GM23338 (cell line): ENCODE measurements at regions not wholly inside any gene's neighbourhood (a gene's known extent, or its start where the extent isn't known, plus 50 kb on each side); places are given as distances from the start of the nearest gene placed in this dataset.
A peak's percentile ranks its signal among the peaks of the same experiment; 100 is the strongest.

Experiments used
- ATAC-seq: fragments of 200-7000 bp; cut with Tn5 transposase; 3 replicates; pipeline ENCODE4 v1.9.1; 2020
- DNase-seq: peaks from one replicate; pipeline ENCODE4 v3.0.0-alpha.2; 2015; ENCODE audit warnings: low spot score
- H2AFZ ChIP-seq: fragments of 200-600 bp; sonication (generic); 2 replicates; pipeline ENCODE4 v1.8.0; 2016; ENCODE audit warnings: antibody characterized with exemption, mild to moderate bottlenecking, moderate library complexity
- H3F3A ChIP-seq: fragments of 200-600 bp; sonication (generic); replicated peaks from 2 replicates; pipeline ENCODE4 v1.8.0; 2017; ENCODE audit warnings: antibody characterized with exemption, mixed run types, low read depth
- H3K27ac ChIP-seq: fragments of 200-600 bp; sonication (generic); 2 replicates; pipeline ENCODE4 v1.6.1; 2016; ENCODE audit warnings: low read depth
- H3K27me3 ChIP-seq: fragments of 200-600 bp; sonication (generic); 2 replicates; pipeline ENCODE4 v1.8.0; 2016; ENCODE audit warnings: mild to moderate bottlenecking, mixed run types, moderate library complexity; ENCODE audit not compliant: insufficient read depth
- H3K36me3 ChIP-seq: fragments of 200-600 bp; sonication (generic); 2 replicates; pipeline ENCODE4 v1.8.0; 2016; ENCODE audit warnings: mild to moderate bottlenecking; ENCODE audit not compliant: insufficient read depth
- H3K4me1 ChIP-seq: fragments of 200-600 bp; sonication (generic); 2 replicates; pipeline ENCODE4 v1.8.0; 2016; ENCODE audit warnings: mild to moderate bottlenecking, moderate library complexity; ENCODE audit not compliant: insufficient read depth
- H3K4me2 ChIP-seq: fragments of 200-600 bp; sonication (generic); 2 replicates; pipeline ENCODE4 v1.7.1; 2017; ENCODE audit warnings: mixed run types
- H3K4me3 ChIP-seq: fragments of 200-600 bp; sonication (generic); 2 replicates; pipeline ENCODE4 v1.6.1; 2016; ENCODE audit warnings: mixed run types
- H3K79me2 ChIP-seq: fragments of 200-600 bp; sonication (generic); replicated peaks from 2 replicates; pipeline ENCODE4 v1.8.0; 2017; ENCODE audit warnings: mild to moderate bottlenecking; ENCODE audit not compliant: insufficient read depth
- H3K9me2 ChIP-seq: fragments of 200-600 bp; sonication (generic); 2 replicates; pipeline ENCODE4 v1.8.0; 2017; ENCODE audit not compliant: insufficient read depth
- H4K20me1 ChIP-seq: fragments of 200-600 bp; sonication (generic); replicated peaks from 2 replicates; pipeline ENCODE4 v1.8.0; 2017; ENCODE audit warnings: mild to moderate bottlenecking; ENCODE audit not compliant: insufficient read depth
- H3K27ac Mint-ChIP-seq: 2 replicates; pipeline ENCODE4 v1.8.0; 2020; ENCODE audit warnings: inconsistent platforms, mild to moderate bottlenecking, moderate library complexity, mixed read lengths
- H3K27me3 Mint-ChIP-seq: 3 replicates; pipeline ENCODE4 v1.8.0; 2022; ENCODE audit warnings: low read depth, mild to moderate bottlenecking, moderate library complexity, mixed read lengths, inconsistent platforms; ENCODE audit not compliant: insufficient read depth, poor library complexity
- H3K36me3 Mint-ChIP-seq: 3 replicates; pipeline ENCODE4 v1.8.0; 2021; ENCODE audit warnings: low read depth, mild to moderate bottlenecking, inconsistent platforms, moderate library complexity, mixed read lengths
- H3K4me1 Mint-ChIP-seq: 3 replicates; pipeline ENCODE4 v1.8.0; 2020; ENCODE audit warnings: mild to moderate bottlenecking, inconsistent platforms, mixed read lengths
- H3K4me3 Mint-ChIP-seq: 3 replicates; pipeline ENCODE4 v1.8.0; 2021; ENCODE audit warnings: moderate library complexity, mild to moderate bottlenecking, inconsistent platforms, mixed read lengths
- H3K9me3 Mint-ChIP-seq: 3 replicates; pipeline ENCODE4 v1.8.0; 2020; ENCODE audit warnings: moderate library complexity, mild to moderate bottlenecking, inconsistent platforms, mixed read lengths
- CREB1 ChIP-seq: fragments of 250-450 bp; sonication (Bioruptor Pico); IDR thresholded peaks from 2 replicates; pipeline ENCODE4 v1.5.0; 2020; ENCODE audit warnings: low read depth, mild to moderate bottlenecking, moderate library complexity
- EZH2 ChIP-seq: fragments of 200-600 bp; sonication (generic); IDR thresholded peaks from one replicate; pipeline ENCODE4 v1.8.0; 2017; ENCODE audit warnings: antibody characterized with exemption, mild to moderate bottlenecking, low read depth; ENCODE audit not compliant: unreplicated experiment
- EZH2phosphoT487 ChIP-seq: fragments of 200-600 bp; sonication (generic); IDR thresholded peaks from one replicate; pipeline ENCODE4 v1.8.1; 2018; ENCODE audit warnings: antibody characterized with exemption; ENCODE audit not compliant: unreplicated experiment
- JUNB ChIP-seq: IDR thresholded peaks from one replicate; pipeline ENCODE4 v1.6.1; 2016; ENCODE audit warnings: antibody characterized with exemption; ENCODE audit not compliant: unreplicated experiment
- NANOG ChIP-seq: IDR thresholded peaks from 2 replicates; pipeline ENCODE4 v1.6.1; 2016; ENCODE audit warnings: antibody characterized with exemption, borderline replicate concordance
- POLR2AphosphoS5 ChIP-seq: IDR thresholded peaks from 2 replicates; pipeline ENCODE4 v1.6.1; 2016; ENCODE audit warnings: antibody characterized with exemption, low read depth
- STAT1 ChIP-seq: IDR thresholded peaks from one replicate; pipeline ENCODE4 v1.6.1; 2016; ENCODE audit warnings: antibody characterized with exemption; ENCODE audit not compliant: unreplicated experiment
- ZNF114 ChIP-seq: fragments of 250-450 bp; sonication (Bioruptor Pico); IDR thresholded peaks from 2 replicates; pipeline ENCODE4 v1.5.0; 2020; ENCODE audit warnings: mild to moderate bottlenecking, moderate library complexity
- ZNF331 ChIP-seq: fragments of 250-450 bp; sonication (Bioruptor Pico); IDR thresholded peaks from 2 replicates; pipeline ENCODE4 v1.5.0; 2020; ENCODE audit warnings: low read depth, mild to moderate bottlenecking, moderate library complexity
- TF ChIP-seq, protein P1 (sequence below): IDR thresholded peaks from 2 replicates; pipeline ENCODE4 v1.6.1; 2016; ENCODE audit warnings: antibody characterized with exemption
- TF ChIP-seq, protein P2 (sequence below): IDR thresholded peaks from one replicate; pipeline ENCODE4 v1.6.1; 2018; ENCODE audit warnings: antibody characterized with exemption; ENCODE audit not compliant: unreplicated experiment
- TF ChIP-seq, protein P3 (sequence below), 2 experiments: fragments of 200-600 bp in 1 of 2; sonication (generic) in 1 of 2; conservative IDR thresholded peaks; 2 replicates each; pipeline versions ENCODE4 v1.5.1 to v1.6.1; 2016 to 2017; ENCODE audit warnings: antibody characterized with exemption in 2 of 2, low read depth in 2 of 2, mild to moderate bottlenecking in 2 of 2, moderate library complexity in 1 of 2
- TF ChIP-seq, protein P4 (sequence below): fragments of 250-450 bp; sonication (Bioruptor Pico); IDR thresholded peaks from 2 replicates; pipeline ENCODE4 v1.5.0; 2020; ENCODE audit warnings: mild to moderate bottlenecking, moderate library complexity

DNA sequence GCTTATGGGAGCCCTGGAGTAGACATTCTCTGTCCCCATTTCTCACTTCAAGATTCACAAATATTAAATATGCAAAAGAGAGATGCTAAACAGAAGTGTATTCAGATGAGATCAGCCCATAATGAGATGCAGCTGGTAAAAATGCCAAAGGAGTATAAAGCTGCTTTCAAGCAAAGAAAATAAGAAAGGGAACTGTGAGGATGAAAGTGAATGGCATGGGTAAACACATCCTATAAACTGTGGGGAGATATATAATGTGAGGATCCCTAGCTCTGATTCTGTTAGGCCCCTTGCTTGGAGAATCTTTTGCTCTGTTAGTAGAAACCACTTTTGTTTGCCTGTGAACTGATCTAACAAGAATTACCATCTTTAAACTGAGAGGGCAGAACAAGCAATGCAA lies 396.6 kb downstream of the SOX2 start:
- Mint-ChIP-seq H3K4me3 (no peak overlapping the region), H3K27ac (no peak overlapping the region), H3K9me3 (no peaks in the 10 kb centered on the region; the same call in 1 of the 3 replicates), H3K4me1 (no peaks in the 10 kb centered on the region), H3K27me3 (no peaks in the 10 kb centered on the region), H3K36me3 (no peaks in the 10 kb centered on the region)
- Histone ChIP-seq H3K79me2 (no peaks in the 10 kb centered on the region), H3K4me3 (no peak overlapping the region), H4K20me1 (no peaks in the 10 kb centered on the region), H3F3A (no peaks in the 10 kb centered on the region), H2AFZ (0 out of 2 replicates have a peak overlapping the region, but pooled peaks have one; percentile 54), H3K4me2 (no peak overlapping the region), H3K36me3 (no peaks in the 10 kb centered on the region), H3K27me3 (no peaks in the 10 kb centered on the region), H3K27ac (no peak overlapping the region), H3K9me2 (peaks cover 10% of the 10 kb centered on the region), H3K4me1 (no peaks in the 10 kb centered on the region)
- no peak for DNase-seq
- TF ChIP-seq, protein P1, sequence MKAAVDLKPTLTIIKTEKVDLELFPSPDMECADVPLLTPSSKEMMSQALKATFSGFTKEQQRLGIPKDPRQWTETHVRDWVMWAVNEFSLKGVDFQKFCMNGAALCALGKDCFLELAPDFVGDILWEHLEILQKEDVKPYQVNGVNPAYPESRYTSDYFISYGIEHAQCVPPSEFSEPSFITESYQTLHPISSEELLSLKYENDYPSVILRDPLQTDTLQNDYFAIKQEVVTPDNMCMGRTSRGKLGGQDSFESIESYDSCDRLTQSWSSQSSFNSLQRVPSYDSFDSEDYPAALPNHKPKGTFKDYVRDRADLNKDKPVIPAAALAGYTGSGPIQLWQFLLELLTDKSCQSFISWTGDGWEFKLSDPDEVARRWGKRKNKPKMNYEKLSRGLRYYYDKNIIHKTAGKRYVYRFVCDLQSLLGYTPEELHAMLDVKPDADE, result no peak
- TF ChIP-seq, protein P2, sequence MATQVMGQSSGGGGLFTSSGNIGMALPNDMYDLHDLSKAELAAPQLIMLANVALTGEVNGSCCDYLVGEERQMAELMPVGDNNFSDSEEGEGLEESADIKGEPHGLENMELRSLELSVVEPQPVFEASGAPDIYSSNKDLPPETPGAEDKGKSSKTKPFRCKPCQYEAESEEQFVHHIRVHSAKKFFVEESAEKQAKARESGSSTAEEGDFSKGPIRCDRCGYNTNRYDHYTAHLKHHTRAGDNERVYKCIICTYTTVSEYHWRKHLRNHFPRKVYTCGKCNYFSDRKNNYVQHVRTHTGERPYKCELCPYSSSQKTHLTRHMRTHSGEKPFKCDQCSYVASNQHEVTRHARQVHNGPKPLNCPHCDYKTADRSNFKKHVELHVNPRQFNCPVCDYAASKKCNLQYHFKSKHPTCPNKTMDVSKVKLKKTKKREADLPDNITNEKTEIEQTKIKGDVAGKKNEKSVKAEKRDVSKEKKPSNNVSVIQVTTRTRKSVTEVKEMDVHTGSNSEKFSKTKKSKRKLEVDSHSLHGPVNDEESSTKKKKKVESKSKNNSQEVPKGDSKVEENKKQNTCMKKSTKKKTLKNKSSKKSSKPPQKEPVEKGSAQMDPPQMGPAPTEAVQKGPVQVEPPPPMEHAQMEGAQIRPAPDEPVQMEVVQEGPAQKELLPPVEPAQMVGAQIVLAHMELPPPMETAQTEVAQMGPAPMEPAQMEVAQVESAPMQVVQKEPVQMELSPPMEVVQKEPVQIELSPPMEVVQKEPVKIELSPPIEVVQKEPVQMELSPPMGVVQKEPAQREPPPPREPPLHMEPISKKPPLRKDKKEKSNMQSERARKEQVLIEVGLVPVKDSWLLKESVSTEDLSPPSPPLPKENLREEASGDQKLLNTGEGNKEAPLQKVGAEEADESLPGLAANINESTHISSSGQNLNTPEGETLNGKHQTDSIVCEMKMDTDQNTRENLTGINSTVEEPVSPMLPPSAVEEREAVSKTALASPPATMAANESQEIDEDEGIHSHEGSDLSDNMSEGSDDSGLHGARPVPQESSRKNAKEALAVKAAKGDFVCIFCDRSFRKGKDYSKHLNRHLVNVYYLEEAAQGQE, result no peak
- TF ChIP-seq, protein P3, sequence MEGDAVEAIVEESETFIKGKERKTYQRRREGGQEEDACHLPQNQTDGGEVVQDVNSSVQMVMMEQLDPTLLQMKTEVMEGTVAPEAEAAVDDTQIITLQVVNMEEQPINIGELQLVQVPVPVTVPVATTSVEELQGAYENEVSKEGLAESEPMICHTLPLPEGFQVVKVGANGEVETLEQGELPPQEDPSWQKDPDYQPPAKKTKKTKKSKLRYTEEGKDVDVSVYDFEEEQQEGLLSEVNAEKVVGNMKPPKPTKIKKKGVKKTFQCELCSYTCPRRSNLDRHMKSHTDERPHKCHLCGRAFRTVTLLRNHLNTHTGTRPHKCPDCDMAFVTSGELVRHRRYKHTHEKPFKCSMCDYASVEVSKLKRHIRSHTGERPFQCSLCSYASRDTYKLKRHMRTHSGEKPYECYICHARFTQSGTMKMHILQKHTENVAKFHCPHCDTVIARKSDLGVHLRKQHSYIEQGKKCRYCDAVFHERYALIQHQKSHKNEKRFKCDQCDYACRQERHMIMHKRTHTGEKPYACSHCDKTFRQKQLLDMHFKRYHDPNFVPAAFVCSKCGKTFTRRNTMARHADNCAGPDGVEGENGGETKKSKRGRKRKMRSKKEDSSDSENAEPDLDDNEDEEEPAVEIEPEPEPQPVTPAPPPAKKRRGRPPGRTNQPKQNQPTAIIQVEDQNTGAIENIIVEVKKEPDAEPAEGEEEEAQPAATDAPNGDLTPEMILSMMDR (conservative IDR thresholded peaks at IDR 0.05; ENCODE audit: low read depth in 2 of 2), result no peak
- no peak for TF ChIP-seq ZNF114 (CRISPR knock-in tag)
- TF ChIP-seq ZNF331 (CRISPR knock-in tag), result no peak
- TF ChIP-seq, protein P4, sequence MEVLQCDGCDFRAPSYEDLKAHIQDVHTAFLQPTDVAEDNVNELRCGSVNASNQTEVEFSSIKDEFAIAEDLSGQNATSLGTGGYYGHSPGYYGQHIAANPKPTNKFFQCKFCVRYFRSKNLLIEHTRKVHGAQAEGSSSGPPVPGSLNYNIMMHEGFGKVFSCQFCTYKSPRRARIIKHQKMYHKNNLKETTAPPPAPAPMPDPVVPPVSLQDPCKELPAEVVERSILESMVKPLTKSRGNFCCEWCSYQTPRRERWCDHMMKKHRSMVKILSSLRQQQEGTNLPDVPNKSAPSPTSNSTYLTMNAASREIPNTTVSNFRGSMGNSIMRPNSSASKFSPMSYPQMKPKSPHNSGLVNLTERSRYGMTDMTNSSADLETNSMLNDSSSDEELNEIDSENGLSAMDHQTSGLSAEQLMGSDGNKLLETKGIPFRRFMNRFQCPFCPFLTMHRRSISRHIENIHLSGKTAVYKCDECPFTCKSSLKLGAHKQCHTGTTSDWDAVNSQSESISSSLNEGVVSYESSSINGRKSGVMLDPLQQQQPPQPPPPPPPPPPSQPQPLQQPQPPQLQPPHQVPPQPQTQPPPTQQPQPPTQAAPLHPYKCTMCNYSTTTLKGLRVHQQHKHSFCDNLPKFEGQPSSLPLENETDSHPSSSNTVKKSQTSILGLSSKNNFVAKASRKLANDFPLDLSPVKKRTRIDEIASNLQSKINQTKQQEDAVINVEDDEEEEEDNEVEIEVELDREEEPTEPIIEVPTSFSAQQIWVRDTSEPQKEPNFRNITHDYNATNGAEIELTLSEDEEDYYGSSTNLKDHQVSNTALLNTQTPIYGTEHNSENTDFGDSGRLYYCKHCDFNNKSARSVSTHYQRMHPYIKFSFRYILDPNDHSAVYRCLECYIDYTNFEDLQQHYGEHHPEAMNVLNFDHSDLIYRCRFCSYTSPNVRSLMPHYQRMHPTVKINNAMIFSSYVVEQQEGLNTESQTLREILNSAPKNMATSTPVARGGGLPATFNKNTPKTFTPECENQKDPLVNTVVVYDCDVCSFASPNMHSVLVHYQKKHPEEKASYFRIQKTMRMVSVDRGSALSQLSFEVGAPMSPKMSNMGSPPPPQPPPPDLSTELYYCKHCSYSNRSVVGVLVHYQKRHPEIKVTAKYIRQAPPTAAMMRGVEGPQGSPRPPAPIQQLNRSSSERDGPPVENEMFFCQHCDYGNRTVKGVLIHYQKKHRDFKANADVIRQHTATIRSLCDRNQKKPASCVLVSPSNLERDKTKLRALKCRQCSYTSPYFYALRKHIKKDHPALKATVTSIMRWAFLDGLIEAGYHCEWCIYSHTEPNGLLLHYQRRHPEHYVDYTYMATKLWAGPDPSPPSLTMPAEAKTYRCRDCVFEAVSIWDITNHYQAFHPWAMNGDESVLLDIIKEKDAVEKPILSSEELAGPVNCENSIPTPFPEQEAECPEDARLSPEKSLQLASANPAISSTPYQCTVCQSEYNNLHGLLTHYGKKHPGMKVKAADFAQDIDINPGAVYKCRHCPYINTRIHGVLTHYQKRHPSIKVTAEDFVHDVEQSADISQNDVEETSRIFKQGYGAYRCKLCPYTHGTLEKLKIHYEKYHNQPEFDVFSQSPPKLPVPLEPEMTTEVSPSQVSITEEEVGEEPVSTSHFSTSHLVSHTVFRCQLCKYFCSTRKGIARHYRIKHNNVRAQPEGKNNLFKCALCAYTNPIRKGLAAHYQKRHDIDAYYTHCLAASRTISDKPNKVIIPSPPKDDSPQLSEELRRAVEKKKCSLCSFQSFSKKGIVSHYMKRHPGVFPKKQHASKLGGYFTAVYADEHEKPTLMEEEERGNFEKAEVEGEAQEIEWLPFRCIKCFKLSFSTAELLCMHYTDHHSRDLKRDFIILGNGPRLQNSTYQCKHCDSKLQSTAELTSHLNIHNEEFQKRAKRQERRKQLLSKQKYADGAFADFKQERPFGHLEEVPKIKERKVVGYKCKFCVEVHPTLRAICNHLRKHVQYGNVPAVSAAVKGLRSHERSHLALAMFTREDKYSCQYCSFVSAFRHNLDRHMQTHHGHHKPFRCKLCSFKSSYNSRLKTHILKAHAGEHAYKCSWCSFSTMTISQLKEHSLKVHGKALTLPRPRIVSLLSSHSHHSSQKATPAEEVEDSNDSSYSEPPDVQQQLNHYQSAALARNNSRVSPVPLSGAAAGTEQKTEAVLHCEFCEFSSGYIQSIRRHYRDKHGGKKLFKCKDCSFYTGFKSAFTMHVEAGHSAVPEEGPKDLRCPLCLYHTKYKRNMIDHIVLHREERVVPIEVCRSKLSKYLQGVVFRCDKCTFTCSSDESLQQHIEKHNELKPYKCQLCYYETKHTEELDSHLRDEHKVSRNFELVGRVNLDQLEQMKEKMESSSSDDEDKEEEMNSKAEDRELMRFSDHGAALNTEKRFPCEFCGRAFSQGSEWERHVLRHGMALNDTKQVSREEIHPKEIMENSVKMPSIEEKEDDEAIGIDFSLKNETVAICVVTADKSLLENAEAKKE, result no peak
- TF ChIP-seq CREB1 (CRISPR knock-in tag), result no peak
- TF ChIP-seq EZH2phosphoT487, result no peak
- no peak for TF ChIP-seq EZH2
- TF ChIP-seq STAT1, result no peak
- no peak for TF ChIP-seq NANOG
- TF ChIP-seq POLR2AphosphoS5, result no peak
- no peak for TF ChIP-seq JUNB
- ATAC-seq, result no peak
